SHP77 (cell line): ENCODE measurements at regions not wholly inside any gene's neighbourhood (a gene's known extent, or its start where the extent isn't known, plus 50 kb on each side); places are given as distances from the start of the nearest gene placed in this dataset.
"Not testable (repeated sequence)": the region's sequence is repeated elsewhere in the genome, so short reads cannot be mapped to it uniquely, and the experiment has no call there.

Experiments used
- DNase-seq, 2 experiments: peaks; one replicate each; lab custom pipeline; 2025; lab: John Stamatoyannopoulos, UW

DNA sequence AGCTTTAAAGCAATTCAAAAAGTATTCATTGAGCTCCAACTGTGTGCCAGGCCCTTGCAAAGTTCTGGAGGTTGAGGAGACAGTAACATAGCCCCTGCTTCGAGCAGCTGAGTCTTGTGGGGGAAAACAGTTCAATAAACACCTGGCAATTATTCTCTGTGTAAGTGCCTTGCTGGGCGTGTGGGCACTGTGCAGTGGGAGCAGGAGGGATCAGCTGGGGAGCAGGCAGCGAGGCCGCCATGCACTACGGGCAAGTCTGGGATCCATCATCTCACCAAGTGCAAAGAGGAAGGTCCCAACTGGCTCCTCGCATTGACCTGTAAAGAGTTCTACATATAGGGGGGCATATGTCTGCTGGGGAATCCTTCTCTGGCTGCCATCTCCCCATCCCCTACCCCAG, 342.2 kb upstream of the HS6ST1 start:
- no peak for DNase-seq

DNA sequence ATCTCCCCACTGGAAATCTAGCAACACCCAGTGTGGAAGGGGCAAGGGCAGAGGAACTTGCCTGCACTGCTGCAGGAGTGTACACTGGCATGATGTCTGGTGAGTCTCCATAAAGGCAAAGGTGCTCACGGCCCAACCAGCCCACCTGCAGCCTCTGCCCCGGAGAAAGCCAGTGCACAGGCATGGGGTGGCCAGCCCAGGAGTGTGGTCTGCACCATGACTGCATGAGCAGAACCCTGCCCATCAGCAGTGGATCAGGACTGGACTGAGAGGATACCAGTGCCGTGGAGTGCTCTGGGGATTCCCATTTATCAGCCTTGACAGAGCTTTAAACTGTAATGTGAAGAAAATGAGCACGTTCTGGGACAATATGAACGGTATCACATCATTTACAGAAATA, 342.6 kb upstream of the HS6ST1 start:
- no peak for DNase-seq

DNA sequence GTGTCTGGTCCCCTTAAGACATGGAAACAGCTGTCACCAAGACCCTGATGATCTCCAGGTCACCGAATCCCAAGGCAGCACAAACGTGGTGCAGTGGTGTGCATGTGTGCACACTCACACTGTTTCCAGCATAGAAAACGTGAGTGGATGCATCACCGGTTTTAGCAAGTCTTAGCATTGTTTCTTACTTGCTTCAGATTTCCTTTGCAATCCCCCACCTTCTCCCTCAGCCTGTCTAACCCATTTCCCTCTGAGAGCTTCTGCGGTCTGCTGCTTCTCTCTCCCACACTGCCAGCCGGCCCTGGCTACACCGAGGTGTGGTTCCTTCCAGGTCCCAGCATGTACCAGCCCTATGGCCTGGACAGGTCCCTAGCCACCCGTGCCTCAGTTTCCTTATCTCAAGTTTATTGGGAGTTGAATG, 343.4 kb upstream of the HS6ST1 start:
- no peak for DNase-seq

DNA sequence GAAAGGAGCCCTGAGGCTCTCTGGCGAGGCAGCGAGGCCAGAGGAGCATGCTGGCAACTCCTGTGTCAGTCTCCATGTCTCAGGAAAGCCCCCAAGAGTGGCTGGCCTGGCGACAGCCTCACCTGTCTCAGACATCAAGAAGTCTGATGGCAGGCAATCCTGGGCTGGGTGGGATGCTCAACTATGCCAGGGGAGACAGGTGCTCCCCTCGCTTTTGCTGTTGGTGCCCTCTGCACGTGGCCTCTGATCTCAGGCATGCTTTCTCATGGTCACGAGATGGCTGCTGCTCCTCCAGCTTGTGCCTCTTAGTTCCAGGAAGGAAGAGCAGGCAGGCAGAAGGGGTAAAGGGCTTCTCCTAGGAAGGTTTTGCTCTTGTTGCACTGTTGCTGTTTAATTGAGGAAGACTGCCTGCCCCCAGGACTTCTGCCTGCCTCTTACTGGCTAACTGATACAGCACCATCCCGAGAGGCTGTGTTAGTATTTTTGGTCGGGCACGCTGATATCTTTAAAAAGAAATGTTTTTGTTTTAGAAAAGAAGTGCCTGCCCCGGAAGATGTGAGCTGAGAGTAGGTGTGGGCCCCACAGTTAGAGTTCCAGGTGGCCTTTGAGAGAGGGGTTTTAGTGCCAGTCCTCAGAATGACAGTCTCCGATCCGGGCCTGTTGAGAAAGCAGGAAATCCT, 344.8 kb upstream of the HS6ST1 start:
- DNase-seq: no peak

DNA sequence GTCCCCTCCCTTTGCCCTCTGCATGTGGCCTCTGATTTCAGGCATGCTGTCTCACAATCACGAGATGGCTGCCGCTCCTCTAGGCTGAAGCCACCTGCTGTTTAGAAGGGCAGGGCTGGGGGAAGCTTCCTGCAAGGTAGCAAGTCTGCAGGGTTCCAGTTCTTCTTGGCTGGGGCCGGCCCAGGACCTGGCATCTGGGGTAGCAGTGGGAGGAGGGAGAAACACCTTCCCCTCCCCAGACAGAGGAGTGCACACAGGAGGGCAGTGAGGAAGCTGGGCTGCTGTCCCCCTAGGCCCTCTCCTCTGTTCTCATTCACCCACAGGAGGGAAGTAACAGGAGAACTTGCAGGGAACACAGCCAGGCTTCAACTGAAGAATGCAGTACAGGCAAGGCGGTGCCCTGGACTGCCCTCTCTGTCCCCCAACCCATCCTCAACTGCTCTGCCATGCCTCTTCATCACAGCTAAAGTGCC, 345.9 kb upstream of the HS6ST1 start:
- no peak for DNase-seq

DNA sequence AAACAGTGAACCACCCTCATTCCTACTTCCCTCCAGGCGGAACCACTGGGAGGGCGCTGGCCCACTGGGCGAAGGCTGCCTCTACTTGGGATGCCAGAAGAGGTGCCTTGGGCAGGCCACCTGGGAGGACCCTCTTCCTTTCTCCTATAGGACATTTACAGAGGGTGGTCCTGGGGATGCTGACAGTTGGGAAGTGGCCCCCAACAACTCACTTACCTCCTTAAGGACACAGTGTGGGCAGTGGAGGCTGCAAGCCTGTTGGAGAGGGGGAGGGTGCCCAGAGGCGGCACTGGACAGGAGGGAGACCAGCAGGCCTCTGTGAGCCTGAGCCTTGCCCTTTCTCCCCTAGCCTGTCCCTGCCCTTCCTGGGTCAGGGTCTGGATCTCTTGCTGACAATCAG, 346.4 kb upstream of the HS6ST1 start:
- no peak for DNase-seq

DNA sequence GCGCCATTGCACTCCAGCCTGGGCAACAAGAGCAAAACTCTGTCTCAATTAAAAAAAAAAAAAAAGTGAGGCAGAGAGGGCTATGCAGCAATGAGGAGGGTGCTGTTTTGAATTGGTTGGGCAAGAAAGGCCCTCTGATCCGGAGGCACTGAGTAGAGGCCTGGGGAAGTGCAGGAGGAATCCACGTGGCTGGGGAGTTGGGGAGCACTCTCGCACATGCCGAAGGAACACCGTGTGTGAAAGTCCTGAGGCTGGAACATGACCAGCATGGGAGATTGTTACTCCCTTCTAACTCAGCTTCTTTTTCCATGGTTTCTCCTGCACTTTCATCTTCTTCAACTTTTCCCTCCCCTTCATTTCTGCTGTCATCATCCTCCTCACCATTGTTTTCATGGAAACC, 347.9 kb upstream of the HS6ST1 start:
- DNase-seq: no peak

DNA sequence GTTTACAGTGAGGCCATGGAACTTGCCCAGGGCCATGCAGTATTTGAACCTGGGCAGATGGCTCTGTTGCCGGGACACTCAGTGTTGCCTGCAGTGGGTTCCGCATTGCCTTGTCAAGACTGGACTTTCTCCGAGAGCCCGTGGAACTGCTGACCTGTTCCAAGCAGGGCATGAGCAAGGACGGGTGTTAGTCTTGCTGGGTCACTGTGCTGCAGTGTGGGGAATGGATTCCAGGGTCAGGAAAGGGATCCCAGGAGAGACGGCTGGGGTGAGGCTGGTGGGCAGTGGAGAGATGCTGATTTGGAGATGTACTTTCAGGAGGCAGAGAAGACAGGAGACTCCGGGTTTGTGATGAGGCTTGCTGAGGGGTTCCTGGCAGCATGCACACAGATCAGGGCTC, 348.7 kb upstream of the HS6ST1 start:
- DNase-seq: no peak

DNA sequence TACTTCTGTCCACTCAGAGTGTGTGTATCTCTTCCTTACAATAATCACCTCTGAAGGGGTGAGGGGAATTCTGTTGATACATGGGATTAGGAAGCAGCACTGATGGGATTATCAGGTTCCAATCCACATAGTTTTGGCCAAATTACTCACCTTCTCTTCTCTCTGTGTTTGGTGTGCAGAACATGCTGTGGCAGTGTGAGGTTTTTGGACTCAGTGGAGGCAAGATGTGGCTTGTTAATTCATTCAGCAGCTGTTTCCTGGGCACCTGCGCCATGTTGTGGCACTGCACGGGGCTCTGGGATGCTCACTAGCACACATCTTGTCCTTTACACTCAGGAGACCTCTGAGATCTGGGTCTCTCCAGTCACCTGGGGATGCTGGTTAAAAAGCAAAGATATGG, 350.3 kb upstream of the HS6ST1 start:
- no peak for DNase-seq

DNA sequence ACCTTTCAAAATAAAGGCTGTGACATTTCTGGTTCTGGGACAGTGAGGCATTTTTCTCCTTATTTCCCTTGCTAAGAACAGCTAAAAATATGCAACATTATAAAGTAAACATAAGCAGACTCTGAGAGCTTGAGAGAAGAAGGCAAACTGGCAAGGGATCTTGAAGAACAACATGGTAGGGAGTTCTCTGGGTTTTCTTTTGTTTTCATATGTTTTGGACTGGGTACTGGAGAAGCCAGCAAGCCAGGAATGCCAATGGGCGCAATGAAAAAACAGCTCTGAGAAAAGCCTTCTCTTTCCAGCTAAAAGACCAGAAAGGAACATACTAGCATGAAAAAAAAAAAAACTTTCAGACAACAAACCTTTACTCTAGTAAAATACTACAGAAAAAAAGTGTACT, 351.4 kb upstream of the HS6ST1 start:
- no peak for DNase-seq

DNA sequence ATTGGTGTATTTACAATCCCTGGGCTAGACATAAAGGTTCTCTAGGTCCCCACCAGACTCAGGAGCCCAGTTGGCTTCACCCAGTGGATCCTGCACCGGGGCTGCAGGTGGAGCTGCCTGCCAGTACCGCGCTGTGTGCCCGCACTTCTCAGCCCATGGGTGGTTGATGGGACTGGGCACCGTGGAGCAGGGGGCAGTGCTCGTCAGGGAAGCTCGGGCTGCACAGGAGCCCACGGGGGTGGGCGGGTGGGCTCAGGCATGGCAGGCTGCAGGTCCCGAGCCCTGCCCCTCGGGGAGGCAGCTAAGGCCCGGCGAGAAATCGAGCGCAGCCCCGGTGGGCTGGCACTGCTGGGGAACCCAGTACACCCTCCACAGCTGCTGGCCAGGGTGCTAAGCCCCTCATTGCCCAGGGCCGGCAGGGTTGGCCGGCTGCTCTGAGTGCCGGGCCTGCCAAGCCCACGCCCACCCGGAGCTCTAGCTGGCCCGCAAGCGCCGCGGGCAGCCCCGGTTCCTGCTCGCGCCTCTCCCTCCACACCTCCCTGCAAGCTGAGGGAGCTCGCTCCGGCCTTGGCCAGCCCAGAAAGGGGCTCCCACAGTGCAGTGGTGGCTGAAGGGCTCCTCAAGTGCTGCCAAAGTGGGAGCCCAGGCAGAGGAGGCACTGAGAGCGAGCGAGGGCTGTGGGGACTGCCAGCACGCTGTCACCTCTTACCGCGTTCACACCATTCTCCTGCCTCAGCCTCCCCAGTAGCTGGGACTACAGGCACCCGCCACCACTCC, 353.5 kb upstream of the HS6ST1 start:
- not testable (repeated sequence) for DNase-seq

DNA sequence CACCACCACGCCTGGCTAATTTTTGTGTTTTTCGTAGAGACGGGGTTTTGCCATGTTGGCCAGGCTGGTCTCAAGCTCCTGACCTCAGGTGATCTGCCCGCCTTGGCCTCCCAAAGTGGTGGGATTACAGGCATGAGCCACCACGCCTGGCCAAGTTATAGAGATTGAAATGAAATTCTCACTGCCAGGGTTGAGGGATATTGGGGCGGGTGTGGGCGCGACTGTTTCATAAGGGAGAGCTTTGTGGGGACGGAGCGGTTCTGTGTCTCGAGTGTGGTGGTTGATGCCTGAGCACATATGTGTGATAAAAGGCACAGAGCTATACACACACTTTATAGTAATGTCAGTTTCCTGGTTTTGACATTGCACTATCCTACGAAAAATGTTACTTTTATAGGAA, 361.0 kb upstream of the HS6ST1 start:
- not testable (repeated sequence) for DNase-seq

DNA sequence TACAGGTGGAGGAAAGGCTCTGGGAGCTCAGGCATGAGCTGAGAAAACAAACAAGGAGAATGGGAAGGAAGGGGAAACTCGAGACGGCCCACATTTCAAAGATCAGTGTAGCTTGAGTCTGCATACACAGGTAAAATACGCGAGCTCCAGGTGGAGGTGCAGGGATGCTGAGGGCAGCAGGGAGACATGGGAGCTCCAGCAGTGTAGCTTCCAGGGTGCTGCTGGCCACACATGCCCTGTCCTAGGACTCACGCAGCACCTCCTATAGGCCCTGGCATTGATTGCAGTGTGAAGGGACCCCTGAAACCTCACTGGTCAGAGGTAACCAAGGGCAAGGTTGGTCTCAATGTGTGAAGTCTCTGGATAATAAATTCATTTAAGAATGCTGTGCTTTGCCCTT, 362.8 kb upstream of the HS6ST1 start:
- DNase-seq: no peak

DNA sequence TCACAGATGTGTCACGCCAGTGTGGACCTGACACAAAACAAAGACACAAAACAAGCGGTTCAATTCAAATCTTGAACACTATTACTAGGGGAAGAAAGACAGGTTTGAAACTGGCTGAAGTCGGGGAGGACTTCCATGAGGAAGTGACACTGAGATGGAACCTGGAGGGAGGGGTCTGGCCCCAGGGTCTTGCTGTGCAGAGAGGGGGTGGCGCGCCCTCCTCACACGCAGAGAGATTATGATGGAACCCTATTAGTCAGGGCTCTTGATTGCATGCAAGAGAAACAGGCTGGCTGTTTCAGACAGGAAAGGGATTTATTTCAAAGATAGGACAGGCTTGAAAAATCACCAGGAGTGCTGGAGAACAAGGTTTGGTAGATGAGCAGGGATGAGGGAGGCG, 363.6 kb upstream of the HS6ST1 start:
- no peak for DNase-seq

DNA sequence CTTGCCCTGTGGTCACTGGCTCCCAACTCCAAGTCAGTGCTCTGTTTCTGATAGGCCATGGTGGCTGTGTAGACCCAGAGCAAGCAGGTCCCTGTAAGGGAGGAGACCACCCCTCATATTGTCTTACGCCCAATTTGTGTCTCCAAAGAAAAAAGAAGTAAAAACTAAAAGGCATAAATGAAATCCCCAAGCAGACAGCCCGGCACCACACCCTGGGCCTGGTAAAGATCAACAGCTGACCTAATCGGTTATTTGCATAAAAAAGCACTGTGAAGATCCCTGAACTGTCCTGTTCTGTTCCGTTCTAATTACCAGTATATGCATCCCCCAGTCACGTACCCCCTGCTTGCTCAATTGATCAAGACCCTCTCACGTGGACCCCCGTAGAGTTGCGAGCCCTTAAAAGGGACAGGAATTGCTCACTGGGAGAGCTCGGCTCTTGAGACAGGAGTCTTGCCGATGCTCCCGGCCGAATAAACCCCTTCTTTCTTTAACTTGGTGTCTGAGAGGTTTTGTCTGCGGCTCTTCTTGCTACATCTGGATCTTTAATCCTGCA, 364.1 kb upstream of the HS6ST1 start:
- DNase-seq: no peak

DNA sequence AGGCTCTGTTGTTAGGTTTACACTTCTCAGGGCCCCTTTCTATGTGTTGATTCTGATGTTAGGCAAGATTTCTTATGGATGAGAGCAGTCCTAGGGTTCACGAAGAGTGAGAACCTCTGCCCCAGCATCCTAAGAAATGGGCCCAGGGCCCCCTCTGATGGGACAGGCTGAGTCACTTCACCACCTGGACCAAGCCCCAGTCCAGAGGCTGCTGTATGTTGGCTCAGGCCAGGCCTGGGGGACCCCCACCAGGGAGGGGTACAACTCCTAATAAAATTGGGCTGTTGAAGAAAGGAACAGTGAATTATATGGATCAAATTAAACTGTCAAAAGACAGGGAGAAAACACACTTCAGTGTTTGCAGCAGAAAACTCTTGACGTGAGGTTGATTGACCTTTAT, 365.9 kb upstream of the HS6ST1 start:
- no peak for DNase-seq

DNA sequence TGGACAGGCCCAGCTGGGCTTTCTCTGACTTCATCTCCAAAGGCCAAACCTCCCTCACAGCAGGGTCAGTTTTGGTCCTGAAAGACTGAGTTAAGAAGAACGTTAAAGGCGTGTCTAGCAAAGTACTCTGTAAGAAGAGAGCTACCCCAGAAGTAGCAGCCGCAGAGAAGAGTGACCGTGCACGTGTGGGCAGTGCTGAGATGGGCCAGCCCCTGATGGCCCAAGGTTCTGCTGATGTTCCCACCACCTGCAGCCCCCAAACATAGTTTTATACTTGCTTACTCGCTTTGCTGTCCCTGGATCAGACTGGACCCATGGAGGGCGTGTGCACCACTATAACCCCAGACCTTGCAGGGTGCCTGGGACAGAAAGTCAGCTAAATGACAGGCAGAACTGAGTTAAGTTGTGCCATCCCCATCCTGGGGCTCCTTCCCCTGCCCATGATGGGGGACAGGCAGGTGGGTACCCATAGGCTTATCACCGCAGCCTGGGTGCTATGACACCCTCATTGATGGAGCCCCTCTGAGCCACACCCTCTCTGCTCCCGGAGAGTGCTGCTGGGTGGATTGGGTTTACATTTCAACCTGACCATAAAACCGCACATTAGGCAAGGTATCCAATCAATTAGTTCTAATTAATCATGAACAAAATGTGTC, 367.3 kb upstream of the HS6ST1 start:
- no peak for DNase-seq

DNA sequence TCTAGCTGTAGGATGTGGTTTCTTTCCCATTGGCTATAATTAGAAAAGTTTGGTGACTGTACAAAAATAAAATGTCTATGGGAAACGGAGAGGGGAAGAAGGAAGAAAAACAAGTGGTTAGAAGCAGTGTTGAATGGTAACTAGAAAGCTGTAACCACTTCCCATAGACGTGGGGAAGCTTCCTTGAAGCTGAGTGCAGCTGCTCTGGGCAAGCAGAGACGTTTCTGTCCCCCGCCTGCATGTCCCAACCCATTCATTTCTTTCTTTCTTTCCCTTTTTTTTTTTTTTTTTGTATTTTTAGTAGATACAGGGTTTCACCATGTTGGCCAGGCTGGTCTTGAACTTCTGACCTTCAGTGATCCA, 367.8 kb upstream of the HS6ST1 start:
- no peak for DNase-seq

DNA sequence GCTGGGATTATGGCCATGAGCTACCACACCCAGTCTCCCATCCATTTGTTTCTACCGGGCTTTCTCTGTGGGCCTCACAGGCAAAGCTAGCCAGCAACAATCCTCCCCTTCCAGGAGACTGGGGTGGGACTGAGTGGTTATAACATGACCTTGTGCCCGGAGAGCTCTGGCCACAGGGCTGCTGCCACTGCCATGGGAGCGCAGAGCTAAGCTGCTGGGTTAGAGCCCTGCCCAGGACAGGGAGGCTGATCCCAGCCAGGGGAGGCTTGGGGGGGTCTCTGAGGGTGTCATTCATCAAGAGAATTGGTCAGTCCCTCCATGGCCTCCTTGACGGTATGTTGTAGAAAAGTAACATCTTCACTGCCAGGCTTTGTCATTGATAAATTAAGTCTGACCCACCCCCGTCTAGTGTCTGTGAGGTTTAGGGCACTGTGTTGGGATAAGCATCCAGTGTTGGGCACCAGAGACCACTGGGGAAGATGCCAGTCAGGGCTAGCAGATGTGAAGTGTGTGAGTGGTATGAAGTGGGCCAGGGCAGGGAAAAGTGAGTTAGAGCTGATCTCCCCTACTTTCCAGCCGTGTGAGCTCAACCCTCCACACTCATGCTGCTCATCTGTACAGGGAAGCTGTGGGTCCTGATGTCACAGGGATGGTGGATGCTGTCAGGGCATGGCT, 368.4 kb upstream of the HS6ST1 start:
- DNase-seq: no peak

DNA sequence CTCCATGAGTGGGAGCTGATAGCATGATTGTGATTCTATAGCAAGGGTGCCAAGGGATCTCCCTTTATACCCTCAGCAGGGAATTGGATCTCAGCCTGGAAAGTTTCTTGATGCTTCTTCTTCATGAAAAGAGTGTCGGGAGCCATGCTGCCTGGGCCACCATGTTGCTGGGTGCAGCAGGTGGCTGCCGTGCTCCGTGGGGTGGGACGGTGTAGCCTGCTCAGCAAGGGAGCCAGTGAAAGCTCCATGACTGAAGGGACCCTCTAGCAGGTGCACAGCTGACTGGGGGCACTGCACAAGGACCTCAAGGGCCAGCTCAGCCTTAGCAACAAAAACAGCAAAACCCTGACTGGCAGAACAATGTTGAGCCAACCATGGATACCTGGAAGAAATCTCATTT, 368.9 kb upstream of the HS6ST1 start:
- no peak for DNase-seq

DNA sequence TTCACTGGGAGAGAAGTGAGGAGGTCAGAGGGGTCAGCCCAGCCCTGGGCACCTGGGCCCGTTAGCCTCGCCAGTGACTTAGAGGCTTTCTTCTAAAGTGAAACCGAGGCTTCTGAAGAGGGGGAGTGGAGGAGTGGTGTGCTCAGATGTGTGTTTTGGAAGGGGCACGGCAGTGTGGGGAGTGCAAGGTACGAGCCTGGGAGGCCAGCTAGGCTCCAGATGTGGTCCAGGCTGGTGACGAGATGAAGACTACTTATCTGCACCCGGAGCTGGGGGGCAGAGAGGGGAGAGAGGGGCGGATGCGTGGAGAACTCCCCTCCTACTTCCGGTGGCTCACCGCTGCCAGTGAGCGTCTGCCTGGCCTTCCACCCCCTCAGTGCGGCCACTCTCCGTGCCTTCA, 371.3 kb upstream of the HS6ST1 start:
- DNase-seq: peak; percentile 60 to 63

DNA sequence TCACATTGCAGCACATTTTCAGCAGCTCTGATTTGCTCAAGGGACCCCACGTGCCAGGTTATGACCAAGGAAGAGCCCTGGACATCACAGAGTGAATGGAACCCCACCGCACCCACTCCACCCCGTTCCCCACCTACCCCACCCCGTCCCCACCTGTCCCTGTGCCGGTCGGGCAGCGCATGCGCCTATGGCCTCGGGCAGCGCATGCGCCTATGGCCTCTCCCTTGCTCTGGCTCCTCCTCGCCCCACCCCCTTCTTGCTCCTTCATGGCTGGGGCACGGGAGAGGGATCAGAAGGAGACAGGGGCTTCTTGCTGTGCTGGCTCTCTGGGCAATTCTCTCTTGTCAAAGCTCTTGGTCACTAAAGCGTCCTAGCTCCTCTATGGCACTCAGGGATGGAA, 371.8 kb upstream of the HS6ST1 start:
- DNase-seq: peak; percentile 63 to 69
